G401 (cell line): ENCODE measurements at regions not wholly inside any gene's neighbourhood (a gene's known extent, or its start where the extent isn't known, plus 50 kb on each side); places are given as distances from the start of the nearest gene placed in this dataset.

Experiments
- DNase-seq: peaks from one replicate; pipeline ENCODE4 v3.0.0-alpha.2; 2015; ENCODE audit warnings: low spot score
- in situ Hi-C: cut with HindIII; loops from 2 replicates; pipeline ENCODE4 v1.10.0; 2016; ENCODE audit warnings: low sequenced_read_pairs, mixed read lengths

- no peak for DNase-seq
- in situ Hi-C loops = no loop called here
Measured at GRCh38 chr5:145340099-145340498, 495.0 kb downstream of the PRELID2 start.

- in situ Hi-C loops = no loop called here
- no peak for DNase-seq
Measured at GRCh38 chr5:145324767-145325479, 510.2 kb downstream of the PRELID2 start.

- in situ Hi-C loops = no loop called here
- DNase-seq = no peak
Measured at GRCh38 chr5:145324101-145324500, 511.0 kb downstream of the PRELID2 start.

- DNase-seq = no peak
- in situ Hi-C loops = no loop called here
Measured at GRCh38 chr5:145316282-145316681, 518.9 kb downstream of the PRELID2 start.

- in situ Hi-C loops = no loop called here
- DNase-seq = no peak
Measured at GRCh38 chr5:145307866-145308382, 527.2 kb downstream of the PRELID2 start.

GRCh38 chr5:145295236-145295835 lies 539.8 kb downstream of the PRELID2 start:
- no peak for DNase-seq
- in situ Hi-C loops = no loop called here

GRCh38 chr5:145294331-145294730 lies 540.8 kb downstream of the PRELID2 start:
- in situ Hi-C loops = no loop called here
- DNase-seq = no peak

GRCh38 chr5:145293716-145294115 lies 541.4 kb downstream of the PRELID2 start:
- in situ Hi-C loops = no loop called here
- no peak for DNase-seq

GRCh38 chr5:145292278-145292677 lies 542.9 kb downstream of the PRELID2 start:
- no peak for DNase-seq
- in situ Hi-C loops = no loop called here

- DNase-seq = no peak
- in situ Hi-C loops = no loop called here
Measured at GRCh38 chr5:145283141-145283810, 551.9 kb downstream of the PRELID2 start.

- in situ Hi-C loops = no loop called here
- DNase-seq = no peak
Measured at GRCh38 chr5:145280806-145281205, 554.3 kb downstream of the PRELID2 start.

- in situ Hi-C loops = no loop called here
- no peak for DNase-seq
Measured at GRCh38 chr5:145280214-145280613, 554.9 kb downstream of the PRELID2 start.

- no peak for DNase-seq
- in situ Hi-C loops = no loop called here
Measured at GRCh38 chr5:145260670-145261069, 574.5 kb downstream of the PRELID2 start.

GRCh38 chr5:145247745-145248040 lies 587.4 kb downstream of the PRELID2 start:
- DNase-seq = no peak
- in situ Hi-C loops = no loop called here

GRCh38 chr5:145246961-145247744 lies 588.0 kb downstream of the PRELID2 start:
- in situ Hi-C loops = no loop called here
- DNase-seq = no peak

GRCh38 chr5:145246379-145246778 lies 588.8 kb downstream of the PRELID2 start:
- no peak for DNase-seq
- in situ Hi-C loops = no loop called here

- DNase-seq = no peak
- in situ Hi-C loops = no loop called here
Measured at GRCh38 chr5:145245354-145245753, 589.8 kb downstream of the PRELID2 start.

- in situ Hi-C loops = no loop called here
- DNase-seq = no peak
Measured at GRCh38 chr5:145244788-145245187, 590.4 kb downstream of the PRELID2 start.

GRCh38 chr5:145244251-145244650 lies 590.9 kb downstream of the PRELID2 start:
- in situ Hi-C loops = no loop called here
- no peak for DNase-seq

- no peak for DNase-seq
- in situ Hi-C loops = no loop called here
Measured at GRCh38 chr5:145243016-145243415, 592.1 kb downstream of the PRELID2 start.
